ENCODE measurements at regions not wholly inside any gene's neighbourhood (a gene's known extent, or its start where the extent isn't known, plus 50 kb on each side); places are given as distances from the start of the nearest gene placed in this dataset.

DNA sequence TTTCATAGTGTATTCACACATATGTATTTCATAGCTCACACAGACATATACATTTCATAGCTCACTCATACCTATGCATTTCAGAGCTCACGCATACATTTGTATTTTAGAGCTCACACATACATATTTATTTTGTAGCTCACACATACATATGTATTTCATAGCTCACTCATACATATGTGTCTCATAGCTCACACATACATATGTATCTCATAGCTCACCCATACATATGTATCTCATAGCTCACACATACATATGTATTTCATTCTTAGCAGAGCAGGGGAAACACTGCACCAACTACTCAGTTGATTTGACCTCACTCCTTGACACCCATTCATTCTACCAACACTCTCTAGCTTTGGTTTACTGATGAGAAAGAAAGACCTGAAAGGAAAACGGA is 713.6 kb downstream of the QKI start:
- no peak for DNase-seq

DNA sequence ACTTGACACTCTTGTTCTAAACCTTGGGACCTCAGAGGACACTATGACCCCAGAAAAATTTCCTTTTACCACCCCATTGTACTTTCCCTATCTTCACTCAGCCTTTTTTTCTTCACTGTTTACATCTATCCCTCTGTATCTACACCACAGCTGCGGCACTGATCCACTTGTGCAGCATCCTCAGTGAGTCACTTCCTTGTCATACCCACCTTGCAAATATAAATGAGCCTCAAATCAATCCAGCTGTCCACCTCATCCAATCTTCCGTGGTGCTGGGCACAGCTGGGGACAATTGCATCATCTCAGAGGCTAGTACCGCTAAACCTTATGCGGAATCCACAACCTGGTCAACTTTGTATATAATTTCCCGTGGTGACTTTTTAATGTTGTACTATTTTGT is 710.5 kb downstream of the QKI start:
- DNase-seq, result no peak

DNA sequence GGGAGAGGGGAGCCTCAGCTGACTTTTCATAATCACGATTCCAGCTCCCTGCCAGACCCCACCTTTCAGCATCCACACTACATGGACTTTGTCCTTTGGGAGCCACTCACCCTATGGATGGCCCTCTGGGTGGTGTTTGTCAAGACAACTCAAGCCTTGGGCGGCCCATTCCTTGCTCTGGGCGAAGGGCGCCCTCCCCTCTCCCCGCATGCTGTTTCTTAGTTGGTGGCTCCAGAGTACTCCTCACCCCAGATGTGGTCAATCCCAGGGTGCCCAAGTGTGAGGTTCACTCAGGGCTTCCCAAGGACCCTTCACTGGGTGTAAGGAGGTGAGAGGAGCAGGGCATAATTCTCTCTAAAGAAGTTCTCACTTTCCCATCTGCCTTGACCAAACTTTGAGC is 710.0 kb downstream of the QKI start:
- DNase-seq, result no peak

DNA sequence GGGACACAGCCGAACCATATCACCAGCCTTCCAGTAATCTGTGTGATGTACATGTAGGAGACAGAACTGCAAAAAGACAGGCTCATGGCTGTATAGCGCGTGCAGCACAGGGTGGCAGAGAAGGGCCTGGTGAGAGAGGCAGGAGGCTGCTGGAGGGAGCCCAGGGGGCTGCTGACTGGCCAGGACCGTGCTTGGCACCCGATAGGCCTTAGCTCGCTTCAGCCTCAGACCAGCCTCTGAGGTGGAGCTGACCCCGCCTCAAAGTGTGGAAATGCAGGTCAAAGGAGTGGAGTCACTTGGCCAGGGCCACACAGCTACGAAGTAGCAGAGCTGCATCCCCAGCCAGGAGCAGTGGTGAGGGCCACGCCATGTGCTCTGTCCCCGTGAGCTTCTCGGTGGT is 707.6 kb downstream of the QKI start:
- no peak for DNase-seq

DNA sequence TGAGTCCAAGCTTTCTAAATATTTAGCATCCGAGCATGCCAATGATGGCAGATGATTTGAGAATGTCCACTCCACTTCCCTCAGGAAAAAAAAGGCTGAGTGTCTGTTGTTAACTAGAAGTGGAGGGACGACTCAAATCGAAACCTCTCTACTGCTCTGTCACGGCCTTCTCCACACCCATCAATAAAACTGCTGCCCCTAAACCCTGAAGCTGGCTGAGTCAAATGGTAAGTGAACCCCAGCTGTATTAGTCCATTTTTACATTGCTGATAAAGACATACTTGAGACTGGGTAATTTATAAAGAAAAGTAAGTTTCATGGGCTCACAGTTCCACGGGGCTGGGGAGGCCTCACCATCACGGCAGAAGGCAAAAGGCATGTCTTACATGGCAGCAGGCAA is 707.0 kb downstream of the QKI start:
- DNase-seq, result no peak

DNA sequence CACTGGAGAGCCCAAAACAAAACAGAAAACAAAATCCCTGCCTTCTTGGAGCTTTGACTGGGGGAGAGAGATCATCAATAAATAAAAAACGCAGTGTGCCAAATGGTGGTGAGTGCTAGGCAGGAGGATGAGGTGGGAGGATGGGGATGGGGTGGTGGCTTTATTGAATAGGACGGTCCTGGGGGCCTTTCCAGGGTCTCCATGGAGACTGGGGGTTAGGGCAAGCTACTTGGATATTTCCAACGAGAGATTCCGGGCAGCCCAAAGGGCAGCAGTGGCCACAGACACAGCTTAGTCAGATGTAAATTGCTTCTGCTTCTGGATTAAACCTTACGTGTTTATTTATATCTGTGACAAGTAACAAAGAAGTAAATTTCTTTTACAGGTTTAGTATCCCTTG is 700.1 kb downstream of the QKI start:
- DNase-seq, result no peak

DNA sequence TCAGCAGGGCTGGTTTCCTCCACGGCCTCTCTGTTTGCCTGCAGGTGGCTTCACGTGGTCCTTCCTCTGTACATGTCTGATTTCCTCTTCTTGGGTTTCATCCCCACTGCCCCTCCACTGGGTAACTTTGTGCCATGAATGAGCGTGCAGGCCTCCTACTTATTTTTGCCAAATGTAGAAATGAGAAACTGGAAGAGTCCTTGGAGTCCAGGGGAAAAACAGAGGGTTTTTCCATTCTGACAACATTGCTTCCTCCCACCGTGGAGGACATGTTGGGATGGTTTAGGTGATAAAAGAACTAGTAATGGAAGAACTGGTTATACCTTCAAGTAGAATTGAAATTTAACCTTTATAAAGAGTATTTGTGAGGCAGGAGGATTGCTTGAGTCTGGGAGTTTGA is 699.5 kb downstream of the QKI start:
- no peak for DNase-seq

DNA sequence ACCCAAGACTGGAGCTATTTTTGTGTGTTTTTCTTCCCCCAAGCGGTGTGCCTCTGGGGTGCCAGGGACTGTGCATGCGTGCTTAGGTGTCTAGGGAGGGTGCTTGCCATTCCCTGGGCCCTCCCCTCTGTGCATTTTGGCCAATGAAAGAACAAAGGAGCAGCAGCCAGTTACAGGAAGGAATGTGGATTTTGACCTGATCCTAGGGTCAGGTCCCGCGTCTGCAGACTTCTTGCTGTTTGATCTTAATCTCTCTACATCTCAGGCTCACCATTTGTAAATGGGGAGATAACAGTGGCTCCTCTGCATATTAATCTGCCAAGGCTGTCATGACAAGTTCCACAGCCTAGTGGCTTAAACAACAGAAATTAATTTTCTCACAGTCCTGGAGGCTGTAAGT is 699.1 kb downstream of the QKI start:
- no peak for DNase-seq

DNA sequence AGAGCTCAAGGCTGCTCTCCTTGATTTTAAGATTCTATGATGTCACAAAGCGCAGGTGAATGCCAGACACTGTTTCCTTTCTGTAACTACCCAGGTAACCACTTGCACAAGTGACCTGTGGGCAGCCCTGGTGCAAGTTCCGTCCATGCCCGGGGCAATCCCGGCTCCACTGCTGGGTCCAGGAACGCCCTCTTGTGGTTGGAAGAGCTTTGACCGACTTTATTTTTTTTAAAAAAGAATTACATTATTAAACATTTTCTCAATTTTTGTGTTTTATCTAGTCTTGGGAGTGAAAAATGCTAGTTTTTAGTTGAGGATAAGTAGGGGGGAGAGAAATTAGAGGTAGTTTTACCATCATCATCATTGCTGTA is 695.2 kb downstream of the QKI start:
- DNase-seq, result no peak

DNA sequence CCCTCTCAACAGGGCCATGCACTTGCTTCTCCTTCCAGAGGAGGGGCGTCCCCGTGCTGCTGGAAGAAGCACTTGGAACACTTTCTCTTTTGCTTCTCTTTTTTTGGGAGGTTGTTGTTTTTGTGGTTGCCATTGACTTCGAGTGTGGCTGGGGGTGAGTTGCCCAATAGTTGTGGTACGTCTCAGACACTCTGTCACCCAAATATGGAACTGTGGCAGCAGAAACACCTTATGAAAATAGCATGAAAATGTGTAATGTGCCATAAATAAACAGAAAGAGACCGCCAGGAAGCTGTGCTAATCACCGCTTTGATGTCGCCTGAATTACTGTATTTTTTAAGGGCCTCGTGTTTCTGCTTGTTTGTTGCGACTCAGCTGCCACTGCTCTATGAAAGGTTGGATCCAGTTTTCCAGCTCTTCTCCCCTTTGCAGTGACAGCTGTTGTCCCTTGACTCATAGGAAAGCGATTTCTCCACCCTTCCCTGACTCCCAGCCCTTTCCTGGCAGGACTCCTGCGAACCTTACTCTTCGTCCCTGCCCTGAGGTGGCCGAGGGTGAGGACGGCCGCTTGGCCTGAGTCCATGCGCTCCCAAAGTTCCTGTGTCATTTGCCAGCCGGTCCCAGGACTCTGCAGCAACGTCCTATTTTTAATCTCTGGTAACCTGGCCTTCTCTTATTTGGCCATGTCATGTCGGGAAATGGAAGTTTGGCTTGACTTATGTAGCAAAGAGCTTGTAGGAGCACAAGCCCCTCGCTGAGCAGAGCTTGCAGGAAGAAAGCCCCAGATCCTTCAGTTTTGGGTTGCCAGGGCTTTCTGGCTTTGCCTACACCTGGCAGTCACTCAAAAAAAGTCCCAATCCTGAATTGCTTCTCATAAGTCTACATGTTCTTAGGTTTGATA is 694.6 kb downstream of the QKI start:
- DNase-seq, result peak in 1 of 2 donors; percentile 12

DNA sequence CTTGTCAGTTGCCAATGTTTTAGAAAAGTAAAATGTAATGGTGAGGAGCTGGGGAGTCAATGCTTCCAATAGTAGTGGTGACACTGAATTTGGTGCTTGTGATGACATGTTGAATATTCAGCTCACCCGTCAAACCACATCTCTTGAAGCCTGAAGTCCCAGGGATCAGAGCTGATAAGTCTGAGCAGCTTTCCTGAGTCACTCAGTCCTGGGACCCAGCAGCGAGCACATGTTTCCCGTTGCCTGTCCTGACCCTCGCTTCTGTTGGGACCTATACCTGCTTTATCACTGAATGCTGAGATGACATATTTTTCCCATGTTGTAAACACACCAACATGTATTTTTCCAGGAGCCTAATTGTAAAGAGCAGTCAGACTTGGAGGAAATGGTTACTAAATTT is 693.6 kb downstream of the QKI start:
- DNase-seq, result no peak

DNA sequence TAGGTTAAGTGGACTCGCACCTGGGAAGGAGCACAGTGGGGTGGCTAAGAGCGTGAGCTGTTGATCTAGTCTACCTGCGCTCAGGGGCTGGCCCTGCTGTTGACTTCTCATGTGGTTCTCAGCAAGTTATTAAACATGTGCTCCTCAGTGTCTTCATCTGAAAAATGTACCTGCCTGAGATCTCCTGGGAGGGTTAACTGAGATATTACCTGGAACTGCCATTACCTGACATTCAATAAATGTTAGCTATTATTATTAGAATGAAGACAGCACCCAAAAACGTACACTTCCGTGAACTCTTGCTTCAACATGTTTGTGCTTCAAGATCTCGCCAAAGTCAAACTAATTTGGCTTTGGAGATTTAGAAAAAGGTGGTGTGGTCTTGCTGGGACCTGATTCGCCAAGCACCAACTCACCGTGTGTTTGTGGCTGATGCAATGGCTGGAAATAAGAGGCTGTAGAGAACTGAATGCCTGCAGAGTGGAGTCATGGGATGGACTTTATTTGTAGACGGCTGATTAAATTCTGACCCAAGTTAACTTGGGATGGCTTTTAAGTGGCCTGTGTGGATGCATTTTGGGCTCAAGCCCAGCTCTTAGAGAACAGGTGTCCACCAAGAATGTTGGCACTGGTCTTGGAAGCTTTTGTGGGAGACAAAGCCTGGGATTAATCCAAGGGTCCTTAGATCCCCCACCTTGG is 692.9 kb downstream of the QKI start:
- no peak for DNase-seq

DNA sequence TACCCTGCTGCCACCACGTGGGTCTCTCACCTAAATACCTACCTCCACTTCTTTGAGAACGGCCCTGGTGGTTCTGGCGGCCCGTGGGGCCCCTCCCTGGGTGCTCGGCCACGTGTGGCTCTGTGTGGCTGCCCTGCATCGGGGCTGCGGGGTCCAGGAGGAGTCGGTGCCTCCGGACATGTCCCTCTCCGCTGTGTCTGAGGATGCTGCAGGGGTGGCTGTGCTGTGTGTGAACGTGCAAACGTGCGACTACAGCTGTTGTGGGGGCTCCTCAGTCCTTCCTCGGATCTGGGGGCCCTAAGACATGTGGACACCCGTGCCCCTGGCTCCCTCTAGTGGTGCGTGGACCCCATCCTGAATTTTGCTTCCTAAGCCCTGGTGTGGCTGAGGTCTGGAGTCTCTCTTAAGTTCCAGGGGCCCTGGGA is 691.8 kb downstream of the QKI start:
- no peak for DNase-seq

DNA sequence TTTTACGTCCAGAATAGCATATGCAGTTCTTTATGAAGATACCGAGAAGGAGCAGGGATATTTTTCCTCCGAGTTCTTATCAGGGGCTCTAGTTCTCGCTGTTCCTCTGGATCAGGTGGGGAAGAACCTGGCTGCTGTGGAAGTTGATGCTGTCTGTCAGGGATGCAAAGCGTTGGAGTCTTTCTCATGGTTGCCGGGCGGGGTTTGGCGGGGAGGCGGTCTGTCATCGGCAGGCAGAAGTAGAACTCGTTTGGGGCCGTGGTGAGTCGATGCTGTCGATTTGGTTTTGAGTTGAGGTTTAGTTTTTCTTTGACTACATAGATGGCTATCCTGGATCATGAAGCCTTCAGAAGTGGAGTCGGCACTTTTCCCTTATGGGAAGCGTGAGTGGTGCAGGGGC is 691.2 kb downstream of the QKI start:
- no peak for DNase-seq

DNA sequence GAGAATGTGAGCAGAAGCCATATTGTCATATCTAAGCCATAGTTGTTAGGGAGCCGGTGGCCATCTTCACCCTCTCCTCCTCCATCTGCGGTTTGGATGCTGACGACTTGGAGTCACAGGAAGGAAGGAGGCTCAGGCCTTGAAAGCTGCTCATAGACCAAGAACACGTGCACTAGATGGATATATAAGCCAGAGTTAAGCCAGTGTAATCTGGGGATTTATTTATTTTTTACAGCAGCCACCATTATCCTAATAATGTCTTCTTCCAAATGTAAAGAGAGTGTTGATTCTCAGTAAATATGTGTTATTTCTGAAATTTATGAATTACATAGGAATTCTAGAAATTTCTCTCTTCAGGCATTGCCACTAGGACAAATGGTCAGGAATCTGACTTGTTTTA is 689.9 kb downstream of the QKI start:
- no peak for DNase-seq

DNA sequence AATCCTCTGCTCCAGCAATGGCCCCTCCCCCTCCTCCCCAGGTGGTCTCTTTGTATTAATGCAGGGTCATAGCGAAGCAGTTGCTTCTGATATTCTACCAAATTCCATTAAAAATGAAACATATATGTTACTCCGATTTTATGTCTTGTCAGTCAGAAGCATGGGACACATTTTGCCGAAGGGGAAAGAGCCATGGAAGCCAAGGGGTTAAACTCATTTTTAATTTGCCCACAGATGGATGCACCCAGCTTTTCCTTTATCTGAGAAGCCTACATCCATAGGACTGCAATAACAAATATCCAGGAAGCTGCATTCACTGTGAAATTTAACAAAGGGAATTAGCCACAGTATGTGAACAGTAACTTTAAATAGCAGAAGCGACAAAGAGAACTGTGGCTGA is 688.2 kb downstream of the QKI start:
- no peak for DNase-seq

DNA sequence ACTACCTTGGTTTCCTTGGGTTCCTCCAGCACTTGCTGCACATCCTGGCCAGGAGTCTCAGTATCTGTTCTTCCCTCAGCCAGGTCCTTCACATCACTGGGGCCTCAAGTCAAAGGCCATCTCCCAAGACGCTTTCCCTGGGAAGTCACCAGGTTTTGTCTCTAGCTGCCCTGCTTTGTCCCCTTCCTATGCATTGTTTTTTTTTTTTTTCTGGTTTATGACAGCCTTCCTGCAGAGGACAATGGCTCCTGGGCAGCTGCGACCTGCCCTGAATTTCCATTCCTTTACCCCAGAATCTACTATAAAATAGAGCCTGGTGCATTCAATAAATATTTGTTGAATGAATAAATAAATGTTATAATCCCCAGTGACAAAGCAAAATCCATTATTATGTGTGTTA is 687.3 kb downstream of the QKI start:
- no peak for DNase-seq

DNA sequence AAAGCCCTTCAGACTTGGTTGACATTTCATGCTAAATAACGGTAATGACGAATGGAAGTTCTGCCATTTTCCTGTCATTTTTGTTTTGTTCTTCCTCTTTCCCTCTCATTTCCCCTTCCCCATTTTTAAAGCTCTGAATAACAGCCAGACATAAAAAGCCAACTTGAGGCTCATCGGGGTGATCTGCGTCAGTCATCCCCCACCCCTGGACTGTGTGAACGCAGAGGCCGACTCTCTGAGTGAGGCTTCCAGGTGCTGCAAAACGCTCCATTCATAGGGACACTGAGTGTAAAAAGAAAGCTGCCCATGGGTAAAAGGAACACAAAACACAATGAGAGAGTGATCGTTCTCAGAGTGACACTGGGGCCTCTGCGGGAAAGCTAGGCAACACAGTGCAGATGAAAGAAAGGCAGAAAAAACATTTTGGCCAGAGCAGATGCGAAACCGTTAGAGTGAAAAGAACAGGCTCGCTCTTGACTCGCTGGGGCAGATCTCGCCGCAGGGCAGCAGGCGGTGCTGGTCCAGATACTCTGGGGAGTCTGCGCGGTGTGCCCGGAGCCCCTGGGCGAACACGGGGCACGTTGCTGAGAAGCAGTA is 684.8 kb downstream of the QKI start:
- no peak for DNase-seq

DNA sequence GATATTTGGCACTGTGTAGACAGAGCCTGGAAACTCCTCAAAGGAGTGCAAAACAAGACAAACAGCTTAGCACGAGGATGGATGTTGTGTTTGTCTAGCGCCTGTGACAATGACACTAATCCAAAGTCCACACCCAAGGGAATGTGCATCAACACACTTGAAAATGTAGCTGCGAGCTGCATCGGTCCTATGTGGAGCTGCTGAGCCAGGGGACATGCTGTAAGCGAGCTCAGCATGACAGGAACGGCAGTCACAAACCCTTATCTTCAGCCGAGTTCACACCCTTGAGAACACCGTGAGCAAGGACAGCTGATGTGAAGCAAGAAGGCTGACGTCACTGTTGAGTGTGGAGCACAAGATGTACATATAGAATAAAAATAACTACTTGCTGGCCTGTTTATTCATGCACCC is 684.3 kb downstream of the QKI start:
- no peak for DNase-seq

DNA sequence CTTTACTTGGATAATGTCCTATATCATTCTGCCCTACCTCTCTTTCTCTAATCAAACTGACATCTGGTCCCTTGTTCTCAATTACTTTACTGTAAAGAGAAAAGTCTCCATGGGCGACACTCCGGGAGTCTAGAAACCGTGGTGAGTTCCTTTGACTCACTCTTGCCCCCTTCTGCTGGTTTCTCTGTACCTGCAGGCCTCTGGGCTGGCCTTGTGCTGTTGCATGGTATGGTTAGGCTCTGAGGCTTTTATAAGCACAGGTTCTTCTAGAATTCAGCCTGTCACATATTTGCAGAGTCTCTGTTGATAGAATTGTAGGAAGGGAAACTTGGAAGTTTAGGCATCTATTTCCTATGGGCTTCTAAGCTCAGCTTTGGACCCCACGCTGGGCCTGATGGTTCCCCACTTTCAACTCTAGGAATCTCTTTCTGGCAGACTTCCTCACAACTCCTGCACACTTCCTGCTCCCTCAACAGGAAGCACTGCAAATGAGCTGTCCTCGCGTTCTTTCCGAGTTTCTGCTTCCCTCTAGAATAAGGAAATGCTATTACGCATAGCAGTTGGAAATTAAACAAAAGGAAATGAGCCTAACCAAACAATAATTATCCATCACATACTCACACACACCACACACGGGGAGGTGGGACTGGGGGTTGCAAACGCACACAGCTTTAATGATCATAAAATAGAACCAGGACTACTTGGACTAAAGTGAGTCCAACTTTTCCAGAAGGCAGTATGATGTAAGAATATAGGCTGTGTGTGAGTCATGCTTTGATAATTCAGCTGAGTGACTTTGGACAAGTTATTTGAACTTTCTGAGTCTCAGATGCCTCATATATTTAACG is 683.3 kb downstream of the QKI start:
- no peak for DNase-seq

DNA sequence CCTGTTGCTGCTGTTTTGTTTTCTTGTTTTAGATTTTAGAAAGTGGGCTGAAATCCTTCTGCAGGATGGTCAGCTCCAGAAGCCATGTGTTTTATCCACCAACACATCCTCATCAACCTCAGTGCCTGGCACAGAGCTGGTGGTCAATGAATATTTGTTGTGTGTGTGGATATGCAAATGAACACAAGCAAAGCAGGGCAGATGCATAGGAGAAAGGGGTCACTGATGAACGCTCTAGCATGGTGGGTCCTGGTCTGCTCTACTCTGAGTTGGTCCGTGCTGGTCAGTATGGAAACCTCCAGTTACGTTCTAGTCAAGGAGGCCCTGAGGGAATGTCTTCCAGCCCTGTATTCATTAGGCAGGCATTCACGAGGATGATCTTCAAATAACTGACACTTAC is 682.5 kb downstream of the QKI start:
- no peak for DNase-seq

DNA sequence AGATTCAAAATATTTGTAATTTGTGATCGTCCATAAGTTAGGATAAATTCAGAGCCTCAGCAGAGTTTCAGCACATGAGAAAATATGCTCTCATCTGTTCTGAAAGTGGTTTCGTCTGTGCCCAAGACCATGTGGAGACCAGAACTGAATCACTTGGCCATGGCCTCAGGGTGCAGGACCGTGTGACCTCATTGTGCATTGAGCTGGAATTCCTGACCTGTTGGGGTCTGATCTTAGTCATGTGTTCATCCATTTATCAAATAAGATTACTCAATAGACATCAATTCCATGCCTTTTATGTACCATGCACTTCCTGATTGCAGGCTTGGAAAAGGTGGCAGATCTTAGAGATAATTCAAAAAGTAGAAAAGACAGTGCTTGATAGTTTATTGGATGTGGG is 680.5 kb downstream of the QKI start:
- no peak for DNase-seq

DNA sequence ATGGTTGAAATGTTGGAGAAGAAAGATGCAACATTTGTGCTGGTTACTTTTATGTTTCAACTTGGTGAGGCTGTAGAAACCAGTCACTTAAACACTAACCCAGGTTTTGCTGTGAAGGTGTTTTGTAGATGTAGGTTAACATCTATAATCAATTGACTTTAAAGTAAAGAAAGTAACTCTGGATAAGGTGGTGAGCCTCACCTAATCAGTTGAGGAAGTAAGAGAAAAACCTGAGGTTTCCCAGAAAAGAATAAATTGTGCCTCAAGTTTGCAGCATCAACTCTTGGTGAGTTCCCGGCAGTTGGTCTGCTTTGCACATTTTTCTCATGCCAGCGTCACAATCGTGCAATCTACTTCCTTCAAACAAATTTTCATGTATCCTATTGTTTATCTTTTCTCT is 673.4 kb downstream of the QKI start:
- DNase-seq, result no peak
